NB4 (cell line): ENCODE measurements at regions not wholly inside any gene's neighbourhood (a gene's known extent, or its start where the extent isn't known, plus 50 kb on each side); places are given as distances from the start of the nearest gene placed in this dataset.

Experiments used
- CTCF ChIP-seq: IDR thresholded peaks from one replicate; pipeline ENCODE4 v1.5.1; 2012; ENCODE audit warnings: low read depth, low read length
- MAX ChIP-seq: IDR thresholded peaks from 2 replicates; pipeline ENCODE4 v1.6.1; 2011; ENCODE audit warnings: low read depth, low read length
- MYC ChIP-seq: IDR thresholded peaks from 2 replicates; pipeline ENCODE4 v1.6.1; 2011; ENCODE audit warnings: low read depth, low read length
- POLR2A ChIP-seq: IDR thresholded peaks from 2 replicates; pipeline ENCODE4 v1.6.1; 2011; ENCODE audit warnings: mild to moderate bottlenecking; ENCODE audit not compliant: insufficient read length; ENCODE audit errors: extremely low read depth

GRCh38 chr10:44298713-44299112 is 86.2 kb downstream of the CXCL12 start:
- TF ChIP-seq CTCF (no peak), POLR2A (no peak), MAX (no peak), MYC (no peak)
